GM21576 (cell line): ENCODE measurements at regions not wholly inside any gene's neighbourhood (a gene's known extent, or its start where the extent isn't known, plus 50 kb on each side); places are given as distances from the start of the nearest gene placed in this dataset.
"Not testable (repeated sequence)": the region's sequence is repeated elsewhere in the genome, so short reads cannot be mapped to it uniquely, and the experiment has no call there.

Source experiments
- ATAC-seq: cut with Tn5 transposase; IDR thresholded peaks from one replicate; pipeline ENCODE4 v1.9.1; 2021; ENCODE audit warnings: mild to moderate bottlenecking, moderate library complexity; ENCODE audit not compliant: unreplicated experiment

DNA sequence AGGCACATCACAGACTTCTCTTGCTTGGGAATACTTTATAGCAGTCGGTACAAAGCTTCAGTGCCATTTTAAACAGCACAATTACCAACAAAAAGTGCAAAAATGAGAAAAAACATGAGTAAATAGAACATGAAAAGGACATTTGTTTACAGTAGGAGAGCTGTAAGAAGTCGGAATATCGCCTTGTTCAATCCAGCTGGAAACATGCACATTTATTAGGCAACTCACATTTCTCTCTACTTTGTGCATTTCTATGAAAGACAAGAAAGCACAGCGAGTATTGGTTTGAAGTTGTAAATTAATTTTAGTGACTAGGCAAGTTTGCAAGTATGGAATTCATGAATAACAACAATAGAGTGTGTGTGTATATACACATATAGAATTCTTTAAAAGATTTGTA is 484.7 kb downstream of the DACH1 start:
- no peak for ATAC-seq

DNA sequence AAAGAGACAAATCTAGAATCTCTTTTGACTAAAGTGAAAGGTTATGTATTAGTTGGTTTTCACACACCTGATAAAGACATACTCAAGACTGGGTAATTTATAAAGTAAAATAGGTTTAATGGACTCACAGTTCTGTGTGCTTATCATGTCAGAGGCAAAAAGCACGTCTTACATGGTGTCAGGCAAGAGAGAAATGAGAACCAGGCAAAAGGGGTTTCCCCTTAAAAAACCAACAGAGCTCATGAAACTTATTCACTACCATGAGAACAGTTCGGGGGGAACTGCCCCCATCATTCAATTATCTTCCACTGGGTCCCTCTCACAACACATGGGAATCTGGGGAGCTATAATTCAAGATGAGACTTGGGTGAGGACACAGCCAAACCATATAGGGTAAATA is 486.8 kb downstream of the DACH1 start:
- no peak for ATAC-seq

DNA sequence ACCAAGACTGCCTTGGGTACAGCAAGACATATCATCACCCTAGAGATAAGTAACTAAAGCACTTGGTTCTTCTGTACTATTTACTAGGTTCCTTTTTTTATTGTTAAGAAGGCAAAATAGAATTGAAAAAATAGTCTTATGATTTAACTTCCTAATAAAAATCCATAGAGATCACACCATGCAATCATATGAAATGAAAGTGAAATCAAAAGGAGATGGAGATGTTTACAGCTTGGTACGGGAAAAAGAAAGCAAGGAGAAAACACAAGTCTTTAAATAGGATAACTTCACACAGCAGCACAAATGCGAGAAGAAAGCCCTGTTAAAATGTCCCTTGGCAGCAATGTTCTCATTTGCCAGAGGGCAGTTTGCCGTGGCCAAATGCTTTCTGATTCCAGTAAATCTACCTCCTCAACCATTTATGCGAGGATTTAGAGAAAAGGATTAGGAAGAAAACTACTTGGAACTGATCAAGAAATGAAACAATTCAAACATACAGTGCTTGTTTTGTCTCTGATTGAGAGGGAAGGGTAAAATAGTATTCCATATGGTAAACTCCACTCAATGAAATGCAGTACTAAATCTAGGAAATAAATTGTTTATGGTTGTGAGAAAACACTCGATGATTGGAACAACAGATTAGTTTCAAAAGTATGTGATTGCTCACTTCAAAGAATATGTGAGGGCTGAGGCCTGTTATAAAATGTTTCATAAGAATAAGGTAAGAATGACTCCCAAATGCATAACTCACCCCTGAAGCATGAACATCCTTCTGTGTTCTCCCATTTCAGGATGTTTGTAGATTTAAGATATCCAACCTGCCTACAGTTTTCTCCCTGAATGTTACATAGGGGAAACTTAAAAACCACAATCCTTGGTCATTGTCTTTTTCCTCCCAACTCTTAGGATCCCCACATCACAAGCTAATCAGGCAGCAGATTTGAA is 487.8 kb downstream of the DACH1 start:
- no peak for ATAC-seq

DNA sequence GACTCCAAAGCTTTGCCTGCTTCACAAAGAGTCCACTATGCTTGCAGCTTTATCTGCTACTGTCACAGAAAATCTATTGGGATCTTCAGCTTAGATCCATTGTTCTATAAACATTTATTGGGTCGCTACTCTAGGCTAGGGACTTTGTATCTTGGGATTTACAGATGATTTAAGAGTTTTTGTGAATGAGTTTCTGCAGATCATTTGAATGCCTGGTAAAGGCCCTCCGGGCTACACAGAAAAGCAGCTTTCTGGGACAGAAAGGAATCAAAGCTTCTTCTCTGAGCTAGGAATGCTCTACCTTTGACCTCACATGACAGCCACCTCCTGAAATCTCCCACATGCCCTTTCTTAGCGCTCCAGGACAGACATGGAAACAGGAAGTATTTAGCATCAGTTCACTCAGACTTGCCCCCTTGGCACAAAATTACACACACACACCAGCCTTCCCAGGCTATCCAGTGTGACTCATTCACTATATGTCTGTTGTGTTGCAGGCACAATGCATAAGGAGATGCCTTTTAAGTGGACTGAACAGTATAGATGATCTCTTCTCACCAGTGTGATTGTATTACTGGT is 492.4 kb downstream of the DACH1 start:
- no peak for ATAC-seq

DNA sequence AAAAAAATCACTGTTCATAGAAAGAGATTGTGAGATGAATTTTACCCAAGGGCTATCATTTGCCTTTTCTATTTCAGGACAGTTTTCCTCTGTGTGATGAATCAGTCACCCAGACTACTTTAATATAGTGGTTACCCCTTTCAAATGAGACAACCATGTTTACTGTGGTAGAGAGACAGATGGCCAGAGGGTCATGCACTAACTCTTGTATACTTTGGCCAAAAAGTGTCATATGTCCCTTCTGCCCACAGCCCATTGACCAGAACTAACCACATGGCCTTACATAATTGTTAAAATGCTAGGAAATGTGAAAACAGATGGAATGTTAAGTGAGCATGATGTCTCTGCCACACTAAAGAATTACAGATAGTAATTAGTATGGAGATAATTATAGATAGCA is 498.7 kb downstream of the DACH1 start:
- ATAC-seq = no peak

DNA sequence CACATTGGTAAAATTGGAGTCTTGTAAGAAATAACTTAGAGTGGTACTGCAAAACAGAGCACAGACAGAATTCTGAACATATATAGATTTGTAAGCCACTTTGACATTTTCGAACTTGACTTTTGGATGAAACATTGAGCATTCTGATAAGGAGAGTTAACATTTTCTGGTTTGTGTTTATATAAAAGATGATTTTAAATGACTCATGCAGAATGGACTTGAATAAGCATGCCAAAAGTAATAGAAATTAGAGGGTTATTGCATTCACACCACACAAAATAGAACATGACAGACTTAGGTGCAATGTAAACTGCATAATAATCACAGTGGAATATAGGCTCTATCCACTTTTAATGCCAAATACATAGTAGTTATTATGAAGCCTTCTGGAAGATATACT is 507.0 kb downstream of the DACH1 start:
- ATAC-seq = no peak

DNA sequence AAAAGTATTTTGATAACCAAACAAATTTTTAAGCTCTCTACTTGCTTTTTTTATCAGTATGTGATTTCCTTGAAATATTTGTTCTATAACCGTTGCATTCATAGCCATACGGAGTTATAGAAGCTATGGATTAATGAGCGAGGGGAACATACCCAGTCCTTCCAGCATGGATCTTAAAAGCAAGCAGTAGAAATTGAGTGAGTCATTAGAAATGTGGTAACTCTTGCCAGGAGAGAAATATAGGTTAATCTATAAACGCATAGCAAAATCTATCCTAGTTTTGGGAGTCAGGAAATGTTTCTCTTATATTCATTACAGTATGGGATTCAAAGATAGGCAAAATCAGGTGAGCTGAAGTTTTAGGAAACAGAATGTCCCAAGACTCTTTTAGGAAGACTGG is 507.4 kb downstream of the DACH1 start:
- no peak for ATAC-seq

DNA sequence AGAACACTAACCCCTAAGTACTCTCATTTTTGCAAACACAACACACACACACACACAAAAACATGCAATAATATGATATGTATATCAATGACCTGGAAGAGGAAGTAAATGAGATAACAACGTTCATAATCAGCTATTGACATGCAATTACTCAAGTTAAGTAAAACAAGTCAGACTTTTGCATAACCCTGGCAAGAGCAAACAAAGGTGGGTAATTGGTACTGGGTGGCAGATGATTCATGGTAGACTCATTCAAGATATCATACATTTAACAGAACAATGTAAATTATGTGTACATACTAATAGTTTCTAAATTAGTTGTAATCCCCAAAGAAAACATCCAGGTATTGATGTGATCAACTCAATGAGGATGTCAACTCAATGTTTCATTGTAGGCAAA is 508.8 kb downstream of the DACH1 start:
- ATAC-seq = no peak

DNA sequence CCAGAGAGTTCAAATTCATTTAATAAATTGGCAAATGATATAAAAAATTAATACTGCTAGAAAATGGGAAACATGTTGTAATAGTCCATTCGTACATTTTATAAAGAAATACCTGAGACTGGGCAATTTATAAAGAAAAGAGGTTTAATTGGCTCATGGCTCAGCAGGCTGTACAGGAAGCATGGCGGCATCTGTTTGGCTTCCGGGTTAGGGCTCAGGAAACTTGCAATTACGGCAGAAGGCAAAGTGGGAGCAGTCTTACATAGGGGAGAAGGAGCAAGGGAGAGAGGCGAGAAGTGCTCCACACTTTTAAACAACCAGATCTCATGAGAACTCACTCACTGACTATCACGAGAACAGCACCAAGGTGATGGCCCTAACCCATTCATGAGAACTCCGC is 512.0 kb downstream of the DACH1 start:
- ATAC-seq = no peak

DNA sequence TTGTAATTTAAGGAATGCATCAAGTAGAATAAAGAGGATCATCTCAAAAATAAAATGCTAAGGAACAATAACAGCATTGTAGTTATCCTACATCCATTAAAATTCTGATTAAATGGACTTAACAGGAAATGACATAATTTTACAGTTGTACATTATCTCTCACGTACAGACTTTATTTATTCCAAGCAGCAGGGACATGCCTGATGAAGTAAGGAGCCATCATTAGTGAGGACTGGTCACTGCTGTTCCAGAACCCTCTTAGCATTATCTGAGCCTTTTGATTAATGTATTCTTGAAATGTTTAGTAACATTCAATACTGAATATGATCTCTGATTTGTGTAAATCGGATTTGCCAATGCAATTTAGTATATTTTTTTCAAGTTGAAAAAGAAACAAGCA is 516.1 kb downstream of the DACH1 start:
- ATAC-seq = no peak

DNA sequence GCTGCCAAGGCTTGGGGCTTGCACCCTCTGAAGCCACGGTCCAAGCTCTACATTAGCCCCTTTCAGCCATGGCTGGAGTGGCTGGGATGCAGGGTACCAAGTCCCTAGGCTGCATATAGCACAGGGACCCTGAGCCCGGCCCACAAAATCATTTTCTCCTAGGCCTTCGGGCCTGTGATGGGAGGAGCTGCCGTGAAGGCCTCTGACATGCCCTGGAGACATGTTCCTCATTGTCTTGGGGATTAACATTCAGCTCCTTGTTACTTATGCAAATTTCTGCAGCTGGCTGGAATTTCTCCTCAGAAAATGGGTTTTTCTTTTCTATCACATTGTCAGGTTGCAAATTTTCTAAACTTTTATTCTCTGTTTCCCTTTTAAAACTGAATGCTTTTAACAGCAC is 521.1 kb downstream of the DACH1 start:
- ATAC-seq = not testable (repeated sequence)

DNA sequence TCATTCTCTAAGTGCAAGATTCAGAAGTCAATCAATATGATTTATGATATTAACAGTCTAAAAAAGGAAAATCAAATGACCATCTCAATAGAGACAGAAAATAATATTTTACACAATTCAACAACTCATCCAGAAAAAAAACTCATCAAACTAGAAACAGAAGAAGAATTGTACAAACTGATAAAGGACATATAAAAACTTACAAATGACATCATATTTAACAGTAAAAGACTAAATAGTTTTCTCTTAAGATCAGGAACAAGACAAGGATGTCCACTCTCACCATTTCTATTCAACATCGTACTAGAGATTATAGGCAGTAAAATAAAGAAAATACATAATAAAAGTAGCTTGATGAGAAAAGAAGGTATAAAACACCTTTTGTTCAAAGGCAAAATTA is 527.3 kb downstream of the DACH1 start:
- ATAC-seq = no peak

DNA sequence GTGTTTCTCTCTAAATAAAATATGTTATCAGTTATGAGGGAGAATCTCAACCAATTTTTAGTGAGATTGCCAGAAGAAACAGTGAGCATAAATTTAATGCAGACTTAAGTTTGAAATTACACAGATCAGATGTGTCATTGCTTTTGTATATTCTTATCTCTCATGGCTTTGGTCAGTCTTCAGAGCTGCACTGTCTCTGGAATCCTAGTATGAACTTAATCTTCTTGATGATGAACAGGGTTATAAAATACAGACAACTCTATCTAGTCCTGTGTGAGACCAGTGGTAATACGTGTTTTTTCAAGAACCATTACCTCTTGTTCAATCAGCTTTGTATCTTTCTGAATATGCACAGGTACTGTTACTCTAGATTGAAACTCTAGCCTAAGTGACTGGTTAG is 528.0 kb downstream of the DACH1 start:
- no peak for ATAC-seq

DNA sequence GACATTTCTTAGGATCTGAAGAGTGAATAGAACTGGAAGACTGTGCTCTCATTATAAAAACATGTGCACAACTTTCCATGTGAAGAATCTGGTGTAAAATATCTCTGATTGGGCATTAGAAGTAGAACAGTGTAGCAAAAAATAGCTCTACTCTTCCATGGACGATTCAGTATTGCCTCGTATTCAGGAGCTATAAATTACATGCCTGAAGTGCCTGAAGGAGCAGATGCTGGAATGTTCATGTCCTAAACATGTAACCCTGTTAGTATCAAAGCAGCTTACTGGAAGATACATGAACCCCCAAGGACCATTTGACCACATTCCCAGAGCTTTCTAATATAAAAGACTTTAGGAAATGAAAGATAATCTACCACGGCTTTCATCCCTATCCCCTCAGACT is 528.9 kb downstream of the DACH1 start:
- ATAC-seq = no peak

DNA sequence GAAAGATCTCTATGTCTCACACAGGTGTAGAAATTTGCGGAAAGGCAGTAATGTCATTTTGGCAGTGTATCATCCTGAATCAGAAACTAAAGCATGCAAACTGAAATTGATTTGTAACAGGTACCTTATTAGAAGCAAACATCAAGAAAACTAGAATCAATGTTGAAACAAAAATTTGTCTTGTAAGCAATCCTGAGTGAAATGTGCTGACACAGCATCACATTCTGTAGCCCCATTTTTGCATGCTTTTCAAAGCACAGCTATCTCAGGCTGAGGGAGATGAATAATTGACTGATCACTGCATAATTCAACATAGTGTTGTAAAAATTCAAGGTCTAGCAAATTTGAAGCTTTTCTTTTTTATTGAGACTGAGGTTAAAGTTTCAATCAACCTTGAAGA is 539.7 kb downstream of the DACH1 start:
- no peak for ATAC-seq

DNA sequence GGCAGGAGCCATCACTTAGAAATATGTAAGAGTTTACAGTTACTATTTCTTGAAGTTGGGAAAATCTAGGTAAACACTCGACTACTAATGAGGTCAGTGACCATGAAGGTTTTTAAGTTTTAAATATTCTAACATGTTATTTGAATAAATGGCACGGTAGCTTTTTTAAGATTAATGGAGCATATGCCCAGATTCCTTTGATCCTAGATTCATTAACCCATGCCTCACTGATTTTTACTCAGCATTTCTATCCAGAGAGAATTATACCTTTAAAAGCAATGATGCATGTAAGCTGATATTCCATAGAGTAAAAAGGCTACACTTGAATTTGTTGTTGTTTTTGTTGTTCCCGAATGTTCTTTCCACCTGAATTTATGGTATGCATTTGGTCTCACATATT is 541.4 kb downstream of the DACH1 start:
- no peak for ATAC-seq

DNA sequence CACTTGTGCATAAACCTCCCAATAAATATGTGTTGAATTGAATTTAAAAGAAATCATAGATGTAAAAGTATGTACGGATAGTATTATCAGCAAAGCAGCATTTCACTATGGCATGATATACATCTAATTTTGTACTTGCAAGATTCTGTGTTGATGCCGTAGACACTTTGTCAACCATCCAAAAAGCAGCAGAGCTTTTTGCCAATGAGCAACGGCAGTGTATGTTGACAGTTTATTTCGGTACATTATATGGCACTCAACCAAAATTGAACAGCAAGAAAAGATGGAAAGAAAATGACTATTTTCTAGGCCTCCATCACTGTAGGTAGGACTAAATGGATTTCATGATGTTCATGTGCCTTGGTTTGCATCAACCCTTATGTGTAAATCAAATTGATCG is 543.7 kb downstream of the DACH1 start:
- no peak for ATAC-seq

DNA sequence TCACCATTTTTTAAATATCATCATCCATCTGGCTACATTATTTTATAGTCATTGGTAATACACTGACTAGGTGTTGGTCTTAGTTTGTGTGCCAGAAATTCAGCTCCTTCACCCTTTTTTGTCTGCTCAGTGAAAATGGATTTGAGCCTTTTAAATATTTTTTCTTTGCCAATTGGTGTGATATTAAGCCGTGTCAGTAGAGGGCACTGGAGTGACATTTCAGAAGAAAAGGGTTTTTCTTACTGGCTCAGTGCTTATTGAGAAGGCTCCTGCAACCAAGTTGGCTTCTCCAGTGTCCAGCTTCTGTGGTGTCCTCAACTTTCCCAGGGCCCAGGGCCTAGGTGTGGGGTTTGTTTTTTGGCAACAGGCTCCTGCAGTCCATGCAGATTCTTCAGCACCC is 546.6 kb downstream of the DACH1 start:
- ATAC-seq = no peak

DNA sequence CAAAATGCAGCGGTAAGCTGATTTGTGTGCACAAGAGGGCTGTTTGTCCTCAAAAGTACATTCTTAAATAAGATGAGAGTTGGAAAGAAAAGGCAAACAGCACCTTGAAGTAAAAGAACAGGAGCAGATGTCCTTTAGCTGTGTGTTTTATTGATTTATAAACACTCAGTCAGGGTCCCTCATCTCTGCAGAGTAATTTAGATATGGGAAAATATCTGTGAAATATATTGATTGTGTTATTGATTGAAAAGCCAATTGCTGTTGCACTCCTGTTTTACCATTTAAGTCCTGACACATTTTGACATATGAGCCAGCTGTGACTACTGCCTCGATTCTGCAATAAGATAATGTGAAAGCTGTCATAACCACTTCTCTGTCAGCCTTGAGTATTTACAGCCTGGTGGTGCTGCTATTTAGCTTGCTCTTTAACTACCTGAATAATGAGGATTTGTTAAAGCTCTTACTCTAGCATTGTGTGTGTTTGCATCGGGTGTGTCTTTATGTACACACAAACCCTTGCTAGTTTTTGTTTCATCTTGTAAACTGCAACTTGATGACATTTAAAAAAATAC is 550.1 kb downstream of the DACH1 start:
- no peak for ATAC-seq

DNA sequence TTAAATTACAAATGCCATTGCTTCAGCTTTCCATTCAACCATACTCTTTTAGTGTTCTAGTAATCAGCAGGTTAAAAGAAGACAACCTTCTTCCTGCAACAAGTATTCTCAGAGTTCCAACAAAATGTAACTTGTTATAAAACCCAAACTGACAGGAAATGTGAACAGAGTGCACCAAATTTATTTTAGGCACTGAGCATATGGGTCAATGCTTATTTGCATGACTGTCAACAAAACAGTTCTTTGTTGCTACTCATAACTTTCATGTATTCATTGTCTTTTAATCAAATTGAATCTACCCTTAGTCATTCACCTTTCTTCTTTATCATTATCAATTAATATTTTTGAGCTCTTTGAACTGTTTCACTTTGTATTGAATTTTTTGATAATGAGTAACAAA is 554.1 kb downstream of the DACH1 start:
- no peak for ATAC-seq

DNA sequence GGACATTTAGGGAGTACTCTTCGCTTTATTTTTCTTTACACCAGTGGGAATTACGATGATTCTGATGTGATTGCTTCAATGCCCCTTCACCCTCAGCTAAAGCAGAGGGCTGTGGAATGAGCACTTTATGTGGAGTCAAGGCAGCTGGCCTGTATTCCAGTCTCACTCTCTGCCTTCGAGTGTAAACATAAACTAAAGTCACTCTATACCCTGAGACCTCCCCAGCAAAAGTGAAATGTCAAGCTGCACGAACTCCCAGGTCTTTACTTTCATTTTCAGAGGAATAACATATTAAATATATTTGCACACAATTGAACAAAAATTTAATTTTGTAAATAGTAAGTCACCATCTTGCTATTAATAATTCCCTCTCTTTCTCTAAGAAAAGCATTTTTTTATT is 557.1 kb downstream of the DACH1 start:
- no peak for ATAC-seq

DNA sequence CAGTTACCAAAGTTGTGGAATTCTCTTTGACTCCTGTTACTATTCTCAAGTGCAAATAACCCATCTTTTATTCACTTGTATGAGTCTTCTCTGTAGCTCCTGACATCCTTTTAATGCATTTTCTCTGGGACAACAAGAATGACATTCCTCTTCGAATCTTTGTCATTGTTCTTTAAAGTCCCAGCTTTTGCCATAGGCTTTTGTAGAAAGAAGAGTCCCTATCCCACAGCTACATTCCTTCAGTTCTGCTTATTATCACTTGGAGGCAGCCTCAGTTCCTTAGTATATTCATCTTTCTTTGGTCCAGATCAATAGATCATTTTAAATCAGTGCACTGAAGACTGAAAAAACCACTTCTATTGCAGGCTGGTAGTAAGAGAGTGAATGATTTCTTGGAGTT is 560.2 kb downstream of the DACH1 start:
- ATAC-seq = no peak
